ENCODE measurements at regions not wholly inside any gene's neighbourhood (a gene's known extent, or its start where the extent isn't known, plus 50 kb on each side); places are given as distances from the start of the nearest gene placed in this dataset.
A peak's percentile ranks its signal among the peaks of the same experiment; 100 is the strongest.

GRCh38 chr10:118537623-118538022 is 57.8 kb downstream of the PRLHR start:
- H3K27me3 ChIP-seq, result no peaks in the 10 kb centered on the region
- no peaks in the 10 kb centered on the region for H3K4me1 ChIP-seq
- no peaks in the 10 kb centered on the region for H3K9me3 ChIP-seq
- no peak for DNase-seq
- no peak overlapping the region for H3K4me3 ChIP-seq
- TF ChIP-seq POLR2A (IDR thresholded peaks at IDR 0.05) (no peak), CTCF (IDR thresholded peaks at IDR 0.05) (no peak)
- no peak overlapping the region for H3K27ac ChIP-seq
- H3K36me3 ChIP-seq (ENCODE audit: low read depth, missing control alignments), result no peaks in the 10 kb centered on the region
- intact Hi-C loops (cut with DNase I; ENCODE audit: low total_unique reads), result no loop called here
- WGBS, 2 donors, result 81 to 87% methylated on average over 1 of the region's 1 CpG

GRCh38 chr10:118534136-118534535 is 61.3 kb downstream of the PRLHR start:
- no peaks in the 10 kb centered on the region for H3K4me1 ChIP-seq
- H3K27ac ChIP-seq, result no peak overlapping the region
- no peak for TF ChIP-seq CTCF (IDR thresholded peaks at IDR 0.05)
- TF ChIP-seq POLR2A (IDR thresholded peaks at IDR 0.05), result no peak
- intact Hi-C loops (cut with DNase I; ENCODE audit: low total_unique reads), result no loop called here
- H3K36me3 ChIP-seq (ENCODE audit: low read depth, missing control alignments), result no peaks in the 10 kb centered on the region
- no peak for DNase-seq
- no peaks in the 10 kb centered on the region for H3K9me3 ChIP-seq
- H3K27me3 ChIP-seq, result no peaks in the 10 kb centered on the region
- 87 to 88% methylated on average over 3 of the region's 3 CpGs for WGBS, 2 donors
- no peak overlapping the region for H3K4me3 ChIP-seq

- intact Hi-C loops (cut with DNase I; ENCODE audit: low total_unique reads), result no loop called here
- Histone ChIP-seq H3K27ac (no peak overlapping the region), H3K4me1 (no peaks in the 10 kb centered on the region), H3K4me3 (no peak overlapping the region), H3K27me3 (no peaks in the 10 kb centered on the region), H3K9me3 (no peaks in the 10 kb centered on the region), H3K36me3 (ENCODE audit: low read depth, missing control alignments) (no peaks in the 10 kb centered on the region)
- TF ChIP-seq CTCF (IDR thresholded peaks at IDR 0.05), result no peak
- TF ChIP-seq POLR2A (IDR thresholded peaks at IDR 0.05), result no peak
- WGBS, 2 donors, result 59 to 63% methylated on average over 12 of the region's 12 CpGs
- peak; percentile 24 for DNase-seq
Observed at GRCh38 chr10:118531105-118531852, 64.2 kb downstream of the PRLHR start.

GRCh38 chr10:118528426-118528825 is 67.0 kb downstream of the PRLHR start:
- H3K9me3 ChIP-seq, result no peaks in the 10 kb centered on the region
- intact Hi-C loops (cut with DNase I; ENCODE audit: low total_unique reads), result no loop called here

More at GRCh38 chr10:118528426-118528825, 67.0 kb downstream of the PRLHR start:
- no peak overlapping the region for H3K27ac ChIP-seq
- 92 to 93% methylated on average over 6 of the region's 6 CpGs for WGBS, 2 donors
- TF ChIP-seq CTCF (IDR thresholded peaks at IDR 0.05), result no peak
- TF ChIP-seq POLR2A (IDR thresholded peaks at IDR 0.05), result no peak
- no peaks in the 10 kb centered on the region for H3K36me3 ChIP-seq (ENCODE audit: low read depth, missing control alignments)
- H3K4me1 ChIP-seq, result no peaks in the 10 kb centered on the region
- no peaks in the 10 kb centered on the region for H3K27me3 ChIP-seq
- H3K4me3 ChIP-seq, result no peak overlapping the region
- no peak for DNase-seq
